GM21576 (cell line): ENCODE measurements at regions not wholly inside any gene's neighbourhood (a gene's known extent, or its start where the extent isn't known, plus 50 kb on each side); places are given as distances from the start of the nearest gene placed in this dataset.
"Not testable (repeated sequence)": the region's sequence is repeated elsewhere in the genome, so short reads cannot be mapped to it uniquely, and the experiment has no call there.

Experiments
- ATAC-seq: cut with Tn5 transposase; IDR thresholded peaks from one replicate; pipeline ENCODE4 v1.9.1; 2021; ENCODE audit warnings: mild to moderate bottlenecking, moderate library complexity; ENCODE audit not compliant: unreplicated experiment

GRCh38 chr10:2800178-2800577, 267.2 kb upstream of the PFKP start:
- ATAC-seq: no peak

DNA sequence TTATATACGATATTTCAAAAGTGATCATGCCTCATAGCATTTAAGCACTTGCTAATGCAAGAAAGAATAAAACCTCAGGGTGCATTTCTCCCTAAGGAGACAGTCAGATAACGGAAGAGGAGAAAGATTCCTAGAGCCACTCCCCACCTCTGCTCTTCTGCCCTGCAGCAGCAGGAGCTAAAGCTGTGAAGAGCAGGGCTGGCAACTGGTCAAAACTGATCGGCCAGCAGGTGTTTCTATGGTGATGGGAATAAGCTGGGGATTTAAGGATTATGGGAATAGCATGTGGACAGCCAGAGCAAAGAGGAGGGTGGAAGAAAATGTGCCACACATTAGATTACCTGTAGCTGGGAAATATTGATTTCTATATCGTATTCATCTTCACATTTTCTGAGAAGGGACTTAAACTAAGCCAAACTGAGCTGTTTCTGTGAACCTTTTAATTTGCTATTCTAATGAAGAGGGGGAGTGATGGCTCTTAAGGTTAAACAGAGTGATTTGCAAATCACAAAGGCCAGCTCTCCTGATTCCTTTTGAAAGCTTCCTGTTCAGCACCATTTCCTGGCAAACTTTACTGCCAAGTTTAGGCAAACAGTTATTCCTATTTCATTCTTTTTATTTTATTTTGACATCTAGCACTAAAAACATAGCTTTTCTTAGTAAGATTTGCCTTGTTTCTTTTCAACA, 268.9 kb upstream of the PFKP start:
- ATAC-seq: no peak

GRCh38 chr10:2791774-2792443, 275.4 kb upstream of the PFKP start:
- ATAC-seq: no peak

- ATAC-seq: no peak
Measured at GRCh38 chr10:2790396-2791188, 276.8 kb upstream of the PFKP start.

DNA sequence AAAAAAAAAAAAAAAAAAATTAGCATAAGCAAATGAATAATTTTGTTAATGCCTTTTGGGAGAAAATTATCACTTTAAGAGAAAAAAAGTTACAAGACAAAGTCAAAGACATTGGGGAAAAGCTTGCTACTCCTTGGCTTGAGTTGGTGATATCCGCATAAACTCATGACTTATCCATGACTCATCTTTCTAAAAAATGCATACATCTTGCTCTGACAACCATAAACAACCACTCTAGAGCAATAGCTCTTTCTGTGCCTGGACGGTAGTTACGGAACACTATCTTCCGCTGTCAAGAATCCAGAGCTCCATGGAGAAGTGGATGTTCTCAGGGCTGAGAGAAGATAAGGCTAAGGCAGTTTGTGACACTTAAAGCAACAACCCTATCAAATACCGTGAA, 281.1 kb upstream of the PFKP start:
- ATAC-seq: no peak

- ATAC-seq: no peak
Measured at GRCh38 chr10:2784766-2785165, 282.6 kb upstream of the PFKP start.

GRCh38 chr10:2782950-2783349, 284.4 kb upstream of the PFKP start:
- no peak for ATAC-seq

GRCh38 chr10:2782265-2782664, 285.1 kb upstream of the PFKP start:
- ATAC-seq: no peak

- no peak for ATAC-seq
Measured at GRCh38 chr10:2777666-2778355, 289.5 kb upstream of the PFKP start.

DNA sequence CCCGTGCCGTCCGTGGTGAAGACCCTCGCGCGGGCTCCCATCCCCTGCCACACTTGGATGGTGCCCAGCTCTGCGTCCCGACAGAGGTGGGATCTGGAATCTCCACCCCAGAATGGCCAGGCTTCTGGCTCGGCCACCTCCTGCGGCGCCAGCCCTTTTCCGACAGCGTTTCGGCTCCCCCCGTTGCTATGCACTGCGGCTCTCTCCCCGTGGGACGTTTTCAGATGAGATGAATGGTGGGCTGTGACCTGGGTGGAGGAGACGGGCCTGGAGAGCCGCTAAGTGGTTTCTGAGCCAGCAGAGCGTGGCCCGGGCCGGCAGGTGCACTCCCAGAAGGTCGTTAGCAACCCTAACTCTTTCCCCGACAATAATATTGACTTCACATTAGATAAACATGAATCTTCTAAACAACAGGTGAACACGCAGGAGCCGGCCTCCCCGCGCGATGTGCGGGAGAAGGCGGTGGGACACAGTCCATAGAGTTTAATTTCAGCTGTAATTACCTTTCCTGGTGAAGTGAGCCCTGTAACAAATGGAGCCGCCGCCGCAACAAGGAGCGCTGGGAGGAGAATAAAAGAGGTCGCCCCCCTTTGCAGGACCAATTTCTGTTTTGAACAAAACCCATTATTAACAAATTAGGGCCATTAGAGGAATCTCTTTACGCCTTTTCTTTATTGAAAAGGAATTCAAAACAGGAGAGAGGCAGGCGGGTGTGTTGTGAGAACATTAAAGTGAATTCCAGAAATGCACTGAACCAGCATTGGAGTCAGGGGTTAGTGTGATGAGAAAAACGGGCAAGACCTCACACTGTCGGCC, 294.3 kb upstream of the PFKP start:
- no peak for ATAC-seq

- ATAC-seq: no peak
Measured at GRCh38 chr10:2772135-2772534, 295.2 kb upstream of the PFKP start.

DNA sequence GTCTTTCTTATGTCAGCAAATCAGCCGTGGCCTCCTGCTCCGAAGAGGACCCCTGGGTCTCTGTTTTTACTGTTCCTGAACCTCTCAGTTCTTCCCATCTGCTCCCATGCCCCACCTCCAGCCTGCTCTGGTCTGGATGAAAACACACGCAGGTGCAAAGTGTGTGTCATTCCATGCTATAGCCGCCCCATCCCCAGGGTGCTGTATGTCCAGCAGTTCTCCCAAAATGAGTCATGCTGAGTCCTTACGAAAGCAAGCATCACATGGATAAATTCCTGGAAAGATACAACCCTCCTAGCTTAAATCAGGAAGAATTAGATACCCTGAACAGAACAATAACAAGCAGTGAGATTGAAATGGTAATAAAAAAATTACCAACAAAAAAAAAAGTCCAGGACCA, 300.1 kb upstream of the PFKP start:
- not testable (repeated sequence) for ATAC-seq

- no peak for ATAC-seq
Measured at GRCh38 chr10:2761971-2762370, 305.4 kb upstream of the PFKP start.

- ATAC-seq: no peak
Measured at GRCh38 chr10:2761311-2761710, 306.0 kb upstream of the PFKP start.

GRCh38 chr10:2760736-2761135, 306.6 kb upstream of the PFKP start:
- ATAC-seq: no peak

DNA sequence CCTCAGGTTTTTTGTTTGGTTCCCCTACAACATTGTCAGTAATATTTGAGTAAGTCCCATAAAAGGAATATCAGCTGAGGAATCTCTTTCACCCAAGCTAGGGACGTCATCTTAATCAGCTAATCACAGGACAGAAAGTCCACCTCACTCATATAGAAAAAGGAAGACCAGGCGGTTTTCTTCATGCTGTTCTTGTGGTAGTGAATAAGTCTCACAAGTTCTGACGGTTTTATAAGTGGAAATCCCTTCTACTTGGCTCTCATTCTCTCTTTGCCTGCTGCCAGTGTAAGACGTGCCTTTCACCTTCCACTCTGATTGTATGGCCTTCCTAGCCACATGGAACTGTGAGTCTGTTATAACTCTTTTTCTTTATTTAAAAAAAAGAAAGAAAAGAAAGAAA, 308.1 kb upstream of the PFKP start:
- ATAC-seq: no peak

DNA sequence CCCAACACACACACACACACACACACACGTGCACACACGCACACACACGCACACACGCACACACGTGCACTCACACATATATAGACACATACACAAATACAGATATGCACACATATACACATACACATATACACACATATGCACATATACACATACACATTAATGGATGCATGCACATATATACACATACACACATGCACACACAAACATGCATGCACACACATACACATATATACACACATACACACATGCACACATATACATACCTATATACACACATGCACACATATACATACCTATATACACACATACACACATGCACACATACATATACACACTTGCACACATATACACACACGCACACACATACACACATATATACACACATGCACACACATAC, 312.4 kb upstream of the PFKP start:
- ATAC-seq: no peak

DNA sequence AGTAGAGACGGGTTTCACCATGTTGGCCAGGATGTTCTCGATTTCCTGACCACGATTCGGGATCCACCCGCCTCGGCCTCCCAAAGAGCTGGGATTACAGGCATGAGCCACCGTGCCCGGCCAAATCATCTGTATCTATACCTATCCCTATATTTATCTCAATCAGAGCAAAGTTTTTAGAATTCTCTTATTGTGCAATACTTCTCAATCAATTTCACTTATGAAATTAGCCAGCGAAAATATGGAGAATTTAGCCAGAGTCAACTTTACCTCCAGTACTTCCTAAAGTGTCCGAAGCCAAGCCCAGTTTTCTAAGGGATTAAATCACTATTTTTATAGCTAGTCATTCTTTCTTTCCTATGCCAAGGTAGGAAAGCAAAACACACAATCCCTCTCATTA, 319.1 kb upstream of the PFKP start:
- ATAC-seq: no peak

GRCh38 chr10:2746638-2747037, 320.7 kb upstream of the PFKP start:
- ATAC-seq: no peak

GRCh38 chr10:2745666-2746065, 321.7 kb upstream of the PFKP start:
- no peak for ATAC-seq
